ENCODE measurements at regions not wholly inside any gene's neighbourhood (a gene's known extent, or its start where the extent isn't known, plus 50 kb on each side); places are given as distances from the start of the nearest gene placed in this dataset.

DNA sequence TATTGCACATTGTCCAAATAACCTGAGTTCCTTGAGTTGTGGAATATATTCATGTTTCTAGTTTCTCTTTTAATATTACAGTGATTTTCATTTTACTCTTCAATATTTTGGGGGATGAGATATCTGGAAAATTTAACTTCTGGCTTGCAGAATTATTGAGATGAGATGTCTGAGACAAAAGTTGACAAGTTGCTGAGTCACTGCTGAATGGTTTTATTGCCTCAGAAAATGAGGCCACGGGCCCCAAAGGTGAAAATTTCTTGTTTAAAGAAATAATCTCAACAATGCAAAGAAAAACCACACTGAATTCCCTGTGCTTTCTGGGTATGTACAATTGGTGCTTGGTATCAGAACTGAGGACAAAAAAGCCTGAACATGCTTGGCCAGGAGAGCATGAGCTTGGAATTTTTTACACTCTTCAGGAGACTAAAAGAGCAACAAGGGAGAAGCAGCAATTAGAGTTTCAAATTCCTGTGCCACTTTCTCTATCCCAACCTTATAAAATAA, 129.2 kb upstream of the TOM1L1 start:
- TF ChIP-seq, protein P1, sequence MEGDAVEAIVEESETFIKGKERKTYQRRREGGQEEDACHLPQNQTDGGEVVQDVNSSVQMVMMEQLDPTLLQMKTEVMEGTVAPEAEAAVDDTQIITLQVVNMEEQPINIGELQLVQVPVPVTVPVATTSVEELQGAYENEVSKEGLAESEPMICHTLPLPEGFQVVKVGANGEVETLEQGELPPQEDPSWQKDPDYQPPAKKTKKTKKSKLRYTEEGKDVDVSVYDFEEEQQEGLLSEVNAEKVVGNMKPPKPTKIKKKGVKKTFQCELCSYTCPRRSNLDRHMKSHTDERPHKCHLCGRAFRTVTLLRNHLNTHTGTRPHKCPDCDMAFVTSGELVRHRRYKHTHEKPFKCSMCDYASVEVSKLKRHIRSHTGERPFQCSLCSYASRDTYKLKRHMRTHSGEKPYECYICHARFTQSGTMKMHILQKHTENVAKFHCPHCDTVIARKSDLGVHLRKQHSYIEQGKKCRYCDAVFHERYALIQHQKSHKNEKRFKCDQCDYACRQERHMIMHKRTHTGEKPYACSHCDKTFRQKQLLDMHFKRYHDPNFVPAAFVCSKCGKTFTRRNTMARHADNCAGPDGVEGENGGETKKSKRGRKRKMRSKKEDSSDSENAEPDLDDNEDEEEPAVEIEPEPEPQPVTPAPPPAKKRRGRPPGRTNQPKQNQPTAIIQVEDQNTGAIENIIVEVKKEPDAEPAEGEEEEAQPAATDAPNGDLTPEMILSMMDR (IDR thresholded peaks at IDR 0.05): no peak
- TF ChIP-seq POLR2A (IDR thresholded peaks at IDR 0.05) (no peak), POLR2AphosphoS5 (IDR thresholded peaks at IDR 0.05) (no peak), EP300 (IDR thresholded peaks at IDR 0.05) (no peak)
- no peak for DNase-seq
- Histone ChIP-seq H3K27ac (no peak overlapping the region), H3K9me3 (no peaks in the 10 kb centered on the region), H3K27me3 (no peaks in the 10 kb centered on the region), H3K36me3 (no peaks in the 10 kb centered on the region), H3K4me3 (no peak overlapping the region), H3K4me1 (no peaks in the 10 kb centered on the region)
- 26 to 53% (median 33%) methylated on average over 1 of the region's 1 CpG for WGBS, 5 donors
- intact Hi-C loops (cut with DNase I; ENCODE audit: low total_unique reads): no loop called here

DNA sequence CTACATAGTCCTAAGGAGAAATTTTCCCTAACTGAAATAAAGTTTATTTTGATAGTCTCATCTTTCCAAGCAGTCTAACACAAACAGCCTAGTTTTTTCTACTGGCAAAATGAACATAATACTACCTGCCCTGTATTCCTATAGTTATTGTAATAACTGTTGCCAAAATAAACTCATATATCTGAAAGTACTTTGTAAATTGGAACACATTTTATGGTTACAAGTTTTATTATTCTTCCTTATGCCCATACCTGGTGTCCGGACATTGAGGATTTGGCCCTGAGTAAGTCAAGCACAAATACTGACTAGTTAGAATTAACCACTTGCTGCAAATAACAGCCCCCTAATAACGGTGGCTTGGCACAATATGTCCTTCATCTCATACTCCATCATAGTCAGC, 120.4 kb upstream of the TOM1L1 start:
- WGBS, 5 donors: 62 to 73% (median 63%) methylated on average over 2 of the region's 2 CpGs
- Histone ChIP-seq H3K27ac (no peak overlapping the region), H3K4me1 (no peaks in the 10 kb centered on the region), H3K27me3 (no peaks in the 10 kb centered on the region), H3K36me3 (no peaks in the 10 kb centered on the region), H3K4me3 (no peak overlapping the region), H3K9me3 (no peaks in the 10 kb centered on the region)
- intact Hi-C loops (cut with DNase I; ENCODE audit: low total_unique reads): no loop called here
- no peak for TF ChIP-seq POLR2A (IDR thresholded peaks at IDR 0.05)
- TF ChIP-seq, protein P1 (IDR thresholded peaks at IDR 0.05): no peak
- no peak for TF ChIP-seq EP300 (IDR thresholded peaks at IDR 0.05)
- no peak for TF ChIP-seq POLR2AphosphoS5 (IDR thresholded peaks at IDR 0.05)
- DNase-seq: no peak

GRCh38 chr17:54781389-54781788, 119.3 kb upstream of the TOM1L1 start:
- WGBS, 5 donors: 54 to 76% (median 61%) methylated on average over 3 of the region's 3 CpGs
- Histone ChIP-seq H3K27me3 (no peaks in the 10 kb centered on the region), H3K36me3 (no peaks in the 10 kb centered on the region), H3K27ac (no peak overlapping the region), H3K9me3 (no peaks in the 10 kb centered on the region), H3K4me1 (no peaks in the 10 kb centered on the region), H3K4me3 (no peak overlapping the region)
- TF ChIP-seq, protein P1 (IDR thresholded peaks at IDR 0.05): no peak
- TF ChIP-seq EP300 (IDR thresholded peaks at IDR 0.05) (no peak), POLR2A (IDR thresholded peaks at IDR 0.05) (no peak), POLR2AphosphoS5 (IDR thresholded peaks at IDR 0.05) (no peak)
- no peak for DNase-seq
- intact Hi-C loops (cut with DNase I; ENCODE audit: low total_unique reads): no loop called here

DNA sequence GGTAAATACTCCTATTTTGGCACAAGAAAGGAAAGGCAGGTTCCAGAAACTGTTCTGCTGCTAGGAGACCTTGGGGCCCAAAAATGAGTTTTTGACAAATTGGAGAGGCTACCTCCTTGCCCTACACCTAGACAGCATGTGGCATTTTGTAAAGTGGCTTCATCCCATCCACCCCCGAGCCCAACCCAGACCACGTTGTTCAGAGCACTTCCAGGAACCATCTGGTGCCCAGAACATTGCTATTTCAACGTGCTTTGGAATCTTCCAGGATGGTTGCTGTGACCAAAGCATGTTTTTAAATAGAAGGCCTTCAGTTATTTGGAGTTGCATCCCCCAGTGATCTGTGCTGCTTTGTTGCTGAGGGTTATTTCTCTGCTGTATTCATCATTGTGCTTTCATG, 116.3 kb upstream of the TOM1L1 start:
- whole genome bisulfite sequencing, 5 donors: 61 to 81% (median 68%) methylated on average over 3 of the region's 3 CpGs

More for the DNA sequence above, 116.3 kb upstream of the TOM1L1 start:
- no peak for TF ChIP-seq EP300 (IDR thresholded peaks at IDR 0.05)
- TF ChIP-seq, protein P1 (IDR thresholded peaks at IDR 0.05): no peak
- no peak for TF ChIP-seq POLR2AphosphoS5 (IDR thresholded peaks at IDR 0.05)
- no peak for TF ChIP-seq POLR2A (IDR thresholded peaks at IDR 0.05)
- no peaks in the 10 kb centered on the region for H3K36me3 ChIP-seq
- intact Hi-C loops (cut with DNase I; ENCODE audit: low total_unique reads): no loop called here
- H3K27ac ChIP-seq: no peak overlapping the region
- no peaks in the 10 kb centered on the region for H3K9me3 ChIP-seq
- no peaks in the 10 kb centered on the region for H3K4me1 ChIP-seq
- H3K27me3 ChIP-seq: no peaks in the 10 kb centered on the region
- no peak overlapping the region for H3K4me3 ChIP-seq
- no peak for DNase-seq

Measured in stomach (tissue), 8 donors.